RWPE2 (cell line): ENCODE measurements at regions not wholly inside any gene's neighbourhood (a gene's known extent, or its start where the extent isn't known, plus 50 kb on each side); places are given as distances from the start of the nearest gene placed in this dataset.

Experiments
- ATAC-seq: fragments of 200-7000 bp; cut with Tn5 transposase; 3 replicates; pipeline ENCODE4 v1.9.1; 2021; ENCODE audit warnings: low read depth
- DNase-seq: peaks from one replicate; pipeline ENCODE4 v3.0.0-alpha.2; 2020; ENCODE audit warnings: low spot score
- H3K27ac ChIP-seq: fragments of 450-650 bp; 2 replicates; pipeline ENCODE4 v1.5.1; 2017; ENCODE audit warnings: mild to moderate bottlenecking; ENCODE audit not compliant: poor library complexity, severe bottlenecking
- H3K27me3 ChIP-seq: fragments of 250-450 bp; sonication (Bioruptor Pico); 2 replicates; pipeline ENCODE4 v1.5.1; 2021; ENCODE audit warnings: mild to moderate bottlenecking, moderate library complexity; ENCODE audit not compliant: insufficient read depth, poor library complexity, severe bottlenecking
- H3K36me3 ChIP-seq: fragments of 250-450 bp; sonication (Bioruptor Pico); 2 replicates; pipeline ENCODE4 v1.5.1; 2020; ENCODE audit warnings: low read depth, mild to moderate bottlenecking, moderate library complexity
- H3K4me1 ChIP-seq: fragments of 250-450 bp; sonication (Bioruptor Pico); 2 replicates; pipeline ENCODE4 v1.5.1; 2021; ENCODE audit warnings: mild to moderate bottlenecking, moderate library complexity; ENCODE audit not compliant: insufficient read depth, poor library complexity, severe bottlenecking
- H3K4me3 ChIP-seq: fragments of 250-450 bp; sonication (Bioruptor Pico); 2 replicates; pipeline ENCODE4 v1.5.1; 2021; ENCODE audit warnings: mild to moderate bottlenecking, moderate library complexity; ENCODE audit not compliant: severe bottlenecking
- H3K9me3 ChIP-seq: fragments of 250-450 bp; sonication (Bioruptor Pico); 2 replicates; pipeline ENCODE4 v1.5.1; 2021; ENCODE audit warnings: mild to moderate bottlenecking, moderate library complexity; ENCODE audit not compliant: severe bottlenecking
- TF ChIP-seq, protein P1 (sequence below): fragments of 450-650 bp; IDR thresholded peaks from one replicate; pipeline ENCODE4 v1.5.1; 2017; ENCODE audit warnings: mild to moderate bottlenecking, moderate library complexity; ENCODE audit not compliant: poor library complexity, severe bottlenecking

DNA sequence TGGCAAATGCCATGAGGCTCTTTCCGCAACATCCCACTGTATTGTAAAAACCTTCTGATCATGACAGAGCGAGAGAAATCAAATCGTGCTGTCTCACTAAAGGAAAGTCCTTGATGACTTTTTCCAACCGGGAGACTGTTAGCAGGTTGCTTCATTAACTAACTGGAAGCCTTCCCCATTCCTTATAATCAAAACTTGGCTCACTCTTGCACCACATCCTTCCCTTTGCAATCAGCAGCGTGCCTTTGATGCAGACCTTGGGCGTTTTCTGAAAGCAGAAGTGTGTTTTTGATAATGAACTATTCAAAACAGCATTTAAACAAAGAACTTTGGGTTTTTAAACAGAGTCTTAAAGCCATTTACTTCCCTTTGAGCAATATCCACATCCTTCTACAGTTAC, 96.2 kb upstream of the CNR1 start:
- no peak overlapping the region for H3K27ac ChIP-seq
- ATAC-seq (no peak), DNase-seq (no peak)
- H3K4me3 ChIP-seq: no peak overlapping the region
- TF ChIP-seq, protein P1, sequence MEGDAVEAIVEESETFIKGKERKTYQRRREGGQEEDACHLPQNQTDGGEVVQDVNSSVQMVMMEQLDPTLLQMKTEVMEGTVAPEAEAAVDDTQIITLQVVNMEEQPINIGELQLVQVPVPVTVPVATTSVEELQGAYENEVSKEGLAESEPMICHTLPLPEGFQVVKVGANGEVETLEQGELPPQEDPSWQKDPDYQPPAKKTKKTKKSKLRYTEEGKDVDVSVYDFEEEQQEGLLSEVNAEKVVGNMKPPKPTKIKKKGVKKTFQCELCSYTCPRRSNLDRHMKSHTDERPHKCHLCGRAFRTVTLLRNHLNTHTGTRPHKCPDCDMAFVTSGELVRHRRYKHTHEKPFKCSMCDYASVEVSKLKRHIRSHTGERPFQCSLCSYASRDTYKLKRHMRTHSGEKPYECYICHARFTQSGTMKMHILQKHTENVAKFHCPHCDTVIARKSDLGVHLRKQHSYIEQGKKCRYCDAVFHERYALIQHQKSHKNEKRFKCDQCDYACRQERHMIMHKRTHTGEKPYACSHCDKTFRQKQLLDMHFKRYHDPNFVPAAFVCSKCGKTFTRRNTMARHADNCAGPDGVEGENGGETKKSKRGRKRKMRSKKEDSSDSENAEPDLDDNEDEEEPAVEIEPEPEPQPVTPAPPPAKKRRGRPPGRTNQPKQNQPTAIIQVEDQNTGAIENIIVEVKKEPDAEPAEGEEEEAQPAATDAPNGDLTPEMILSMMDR: no peak
- no peaks in the 10 kb centered on the region for H3K36me3 ChIP-seq
- H3K4me1 ChIP-seq: no peaks in the 10 kb centered on the region
- H3K9me3 ChIP-seq: no peaks in the 10 kb centered on the region
- H3K27me3 ChIP-seq: no peaks in the 10 kb centered on the region

- Histone ChIP-seq H3K4me3 (no peak overlapping the region), H3K4me1 (no peaks in the 10 kb centered on the region), H3K36me3 (no peaks in the 10 kb centered on the region), H3K27ac (no peak overlapping the region), H3K9me3 (no peaks in the 10 kb centered on the region), H3K27me3 (no peaks in the 10 kb centered on the region)
- TF ChIP-seq, protein P1: no peak
- DNase-seq (no peak), ATAC-seq (no peak)
Observed at GRCh38 chr6:88251301-88251700, 85.2 kb upstream of the CNR1 start.

- TF ChIP-seq, protein P1: no peak
- H3K9me3 ChIP-seq: no peaks in the 10 kb centered on the region
- H3K27me3 ChIP-seq: no peaks in the 10 kb centered on the region
- H3K4me3 ChIP-seq: no peak overlapping the region
- no peaks in the 10 kb centered on the region for H3K4me1 ChIP-seq
- DNase-seq: no peak
- H3K36me3 ChIP-seq: no peaks in the 10 kb centered on the region
- ATAC-seq: no peak
- no peak overlapping the region for H3K27ac ChIP-seq
Observed at GRCh38 chr6:88248709-88249321, 82.7 kb upstream of the CNR1 start.

DNA sequence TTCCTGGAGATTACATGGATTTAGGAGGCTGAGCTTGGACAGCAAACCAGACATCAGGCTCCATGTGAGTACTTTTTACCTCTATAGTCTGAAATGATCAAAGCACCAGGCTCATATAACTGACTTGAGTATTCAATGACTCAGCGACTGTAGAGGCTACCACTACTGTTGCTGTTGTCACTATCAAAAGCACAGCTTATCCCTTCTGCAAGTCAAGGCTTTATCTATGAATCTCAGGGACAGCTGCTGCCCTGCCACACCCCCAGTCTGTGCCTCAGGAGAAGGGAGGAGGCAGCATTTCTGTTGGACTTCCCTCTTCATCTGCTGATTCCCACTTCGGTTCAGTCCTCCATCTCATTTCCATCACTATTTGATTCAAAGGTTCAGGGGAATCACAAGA, 80.5 kb upstream of the CNR1 start:
- no peaks in the 10 kb centered on the region for H3K27me3 ChIP-seq
- no peaks in the 10 kb centered on the region for H3K36me3 ChIP-seq
- H3K27ac ChIP-seq: no peak overlapping the region
- no peaks in the 10 kb centered on the region for H3K9me3 ChIP-seq
- H3K4me3 ChIP-seq: no peak overlapping the region
- no peak for DNase-seq
- TF ChIP-seq, protein P1: no peak
- ATAC-seq: no peak
- peaks cover 3% of the 10 kb centered on the region for H3K4me1 ChIP-seq

GRCh38 chr6:88244721-88245120, 78.6 kb upstream of the CNR1 start:
- Histone ChIP-seq H3K9me3 (no peaks in the 10 kb centered on the region), H3K4me3 (no peak overlapping the region), H3K36me3 (no peaks in the 10 kb centered on the region), H3K27me3 (no peaks in the 10 kb centered on the region), H3K4me1 (peaks cover 3% of the 10 kb centered on the region), H3K27ac (no peak overlapping the region)
- DNase-seq (no peak), ATAC-seq (no peak)
- TF ChIP-seq, protein P1: no peak
